GM12891 (cell line): ENCODE measurements at regions not wholly inside any gene's neighbourhood (a gene's known extent, or its start where the extent isn't known, plus 50 kb on each side); places are given as distances from the start of the nearest gene placed in this dataset.

Experiments used
- POLR2A ChIP-seq: IDR thresholded peaks from 2 replicates; pipeline ENCODE4 v1.6.1; 2011; ENCODE audit warnings: low read depth, low read length, control low read depth
- POLR2AphosphoS5 ChIP-seq: IDR thresholded peaks from 2 replicates; pipeline ENCODE4 v1.6.1; 2011; ENCODE audit warnings: low read depth, low read length, control low read depth

DNA sequence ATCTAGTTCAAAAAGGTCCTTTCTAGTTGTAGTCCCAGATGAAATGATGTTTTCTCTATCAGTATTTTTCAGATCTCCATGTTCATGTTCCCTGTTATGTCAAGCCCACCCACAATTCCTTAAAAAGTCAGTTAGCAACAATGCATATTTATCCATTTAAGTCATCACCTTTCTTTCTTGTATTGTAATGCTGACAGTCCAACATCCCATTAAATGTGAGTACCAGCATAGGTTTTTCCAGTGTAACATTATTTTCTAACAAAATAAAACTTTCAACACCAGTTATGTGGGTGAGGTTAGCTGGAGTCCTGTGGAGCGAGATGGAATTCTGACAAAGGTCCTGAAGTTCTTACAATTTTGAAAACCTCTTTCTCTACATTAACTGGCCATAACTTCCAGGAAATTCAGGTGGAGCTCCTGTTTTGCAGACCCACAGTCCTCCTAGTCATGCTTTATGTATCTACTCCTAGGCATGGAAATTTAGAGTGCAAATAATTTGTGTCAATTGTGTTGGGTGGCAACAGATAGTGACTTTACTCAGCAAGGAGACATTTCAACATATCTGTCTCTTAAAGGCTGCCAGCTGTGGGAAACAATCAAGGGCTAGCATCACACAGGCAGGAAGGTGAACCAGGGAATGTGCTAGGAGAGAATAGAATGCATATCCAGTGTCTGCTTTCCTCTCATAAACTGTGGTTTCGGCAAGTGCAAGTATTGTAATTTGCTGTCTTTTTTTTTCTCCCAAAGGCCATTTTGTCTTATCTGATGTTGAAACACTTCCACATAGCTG lies 162.6 kb downstream of the MTERF1 start:
- TF ChIP-seq POLR2A: no peak
- no peak for TF ChIP-seq POLR2AphosphoS5
